ENCODE measurements at regions not wholly inside any gene's neighbourhood (a gene's known extent, or its start where the extent isn't known, plus 50 kb on each side); places are given as distances from the start of the nearest gene placed in this dataset.

DNA sequence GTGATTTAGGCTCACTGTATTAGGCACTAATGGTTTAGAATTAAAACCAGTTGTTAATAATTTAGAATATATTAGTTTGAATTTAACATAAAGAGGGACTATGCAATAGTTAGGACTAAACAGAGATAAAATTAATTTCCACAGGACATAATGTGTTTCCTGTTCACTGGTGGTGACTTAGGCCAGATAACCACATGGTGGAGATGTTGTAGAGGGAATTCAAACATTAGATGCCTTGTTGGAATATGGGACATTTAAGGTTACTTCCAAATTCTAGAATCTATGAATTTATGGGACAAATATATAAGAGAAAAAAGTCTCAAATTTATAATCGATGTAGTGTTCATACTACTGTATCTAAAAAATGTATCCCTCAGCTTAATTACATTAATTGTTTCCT lies 615.5 kb upstream of the KLHL1 start:
- Histone ChIP-seq H3K27ac (ENCODE audit: extremely low read depth, low read depth, low read length) (no peak overlapping the region), H3K4me1 (ENCODE audit: control insufficient read depth, insufficient read depth, low read length) (no peaks in the 10 kb centered on the region), H3K36me3 (ENCODE audit: control insufficient read depth in 2 of 2, insufficient read depth in 1 of 2, low read length in 2 of 2) (no peaks in the 10 kb centered on the region), H3K4me3 (ENCODE audit: low read depth, low read length) (no peak overlapping the region), H3K9me3 (ENCODE audit: control insufficient read depth, insufficient read depth, low read depth, low read length) (no peaks in the 10 kb centered on the region)
- TF ChIP-seq ZNF654 (tag by site-specific recombination; IDR thresholded peaks at IDR 0.05; ENCODE audit: low read depth) (peak; percentile 33), GLI4 (tag by site-specific recombination; IDR thresholded peaks at IDR 0.05) (no peak)
- CTCF ChIA-PET, result no interaction called here
- POLR2A ChIA-PET, result no interaction called here

DNA sequence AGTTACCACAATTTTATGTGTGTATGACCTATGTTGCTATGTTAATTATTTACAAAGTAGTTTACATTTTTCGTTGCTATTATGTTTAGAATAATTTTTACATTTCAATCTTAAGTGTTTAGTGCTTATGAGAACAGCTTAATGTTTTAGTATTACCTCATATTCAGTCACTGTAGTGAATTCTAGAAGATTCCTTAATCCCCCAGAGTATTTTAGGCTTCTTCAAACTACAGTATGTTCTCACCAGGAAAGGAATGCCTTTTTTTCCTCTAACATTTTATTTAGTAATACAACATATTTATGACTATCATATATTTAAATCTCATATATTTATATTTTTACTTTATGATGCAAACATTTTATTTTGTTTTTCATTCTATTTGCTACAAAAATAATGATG lies 612.1 kb upstream of the KLHL1 start:
- TF ChIP-seq, protein P1, sequence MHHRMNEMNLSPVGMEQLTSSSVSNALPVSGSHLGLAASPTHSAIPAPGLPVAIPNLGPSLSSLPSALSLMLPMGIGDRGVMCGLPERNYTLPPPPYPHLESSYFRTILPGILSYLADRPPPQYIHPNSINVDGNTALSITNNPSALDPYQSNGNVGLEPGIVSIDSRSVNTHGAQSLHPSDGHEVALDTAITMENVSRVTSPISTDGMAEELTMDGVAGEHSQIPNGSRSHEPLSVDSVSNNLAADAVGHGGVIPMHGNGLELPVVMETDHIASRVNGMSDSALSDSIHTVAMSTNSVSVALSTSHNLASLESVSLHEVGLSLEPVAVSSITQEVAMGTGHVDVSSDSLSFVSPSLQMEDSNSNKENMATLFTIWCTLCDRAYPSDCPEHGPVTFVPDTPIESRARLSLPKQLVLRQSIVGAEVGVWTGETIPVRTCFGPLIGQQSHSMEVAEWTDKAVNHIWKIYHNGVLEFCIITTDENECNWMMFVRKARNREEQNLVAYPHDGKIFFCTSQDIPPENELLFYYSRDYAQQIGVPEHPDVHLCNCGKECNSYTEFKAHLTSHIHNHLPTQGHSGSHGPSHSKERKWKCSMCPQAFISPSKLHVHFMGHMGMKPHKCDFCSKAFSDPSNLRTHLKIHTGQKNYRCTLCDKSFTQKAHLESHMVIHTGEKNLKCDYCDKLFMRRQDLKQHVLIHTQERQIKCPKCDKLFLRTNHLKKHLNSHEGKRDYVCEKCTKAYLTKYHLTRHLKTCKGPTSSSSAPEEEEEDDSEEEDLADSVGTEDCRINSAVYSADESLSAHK (tag by site-specific recombination; IDR thresholded peaks at IDR 0.05), result no peak
- TF ChIP-seq ZNF2 (tag by site-specific recombination; IDR thresholded peaks at IDR 0.05) (no peak), ZNF514 (tag by site-specific recombination; IDR thresholded peaks at IDR 0.05) (no peak), ZNF266 (tag by site-specific recombination; IDR thresholded peaks at IDR 0.05; ENCODE audit: low read depth) (no peak), ZNF501 (tag by site-specific recombination; IDR thresholded peaks at IDR 0.05) (no peak), ZNF610 (tag by site-specific recombination; IDR thresholded peaks at IDR 0.05; ENCODE audit: borderline replicate concordance) (no peak), ZNF221 (tag by site-specific recombination; IDR thresholded peaks at IDR 0.05; ENCODE audit: borderline replicate concordance) (no peak), ZNF274 (IDR thresholded peaks at IDR 0.05; ENCODE audit: low read length) (no peak), ZNF274 (tag by site-specific recombination; IDR thresholded peaks at IDR 0.05; ENCODE audit: borderline replicate concordance) (no peak), ZNF837 (tag by site-specific recombination; IDR thresholded peaks at IDR 0.05) (no peak), MYNN (tag by site-specific recombination; IDR thresholded peaks at IDR 0.05; ENCODE audit: borderline replicate concordance) (no peak)
- TF ChIP-seq, protein P2, sequence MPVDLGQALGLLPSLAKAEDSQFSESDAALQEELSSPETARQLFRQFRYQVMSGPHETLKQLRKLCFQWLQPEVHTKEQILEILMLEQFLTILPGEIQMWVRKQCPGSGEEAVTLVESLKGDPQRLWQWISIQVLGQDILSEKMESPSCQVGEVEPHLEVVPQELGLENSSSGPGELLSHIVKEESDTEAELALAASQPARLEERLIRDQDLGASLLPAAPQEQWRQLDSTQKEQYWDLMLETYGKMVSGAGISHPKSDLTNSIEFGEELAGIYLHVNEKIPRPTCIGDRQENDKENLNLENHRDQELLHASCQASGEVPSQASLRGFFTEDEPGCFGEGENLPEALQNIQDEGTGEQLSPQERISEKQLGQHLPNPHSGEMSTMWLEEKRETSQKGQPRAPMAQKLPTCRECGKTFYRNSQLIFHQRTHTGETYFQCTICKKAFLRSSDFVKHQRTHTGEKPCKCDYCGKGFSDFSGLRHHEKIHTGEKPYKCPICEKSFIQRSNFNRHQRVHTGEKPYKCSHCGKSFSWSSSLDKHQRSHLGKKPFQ (tag by site-specific recombination; IDR thresholded peaks at IDR 0.05), result no peak
- TF ChIP-seq, protein P3, sequence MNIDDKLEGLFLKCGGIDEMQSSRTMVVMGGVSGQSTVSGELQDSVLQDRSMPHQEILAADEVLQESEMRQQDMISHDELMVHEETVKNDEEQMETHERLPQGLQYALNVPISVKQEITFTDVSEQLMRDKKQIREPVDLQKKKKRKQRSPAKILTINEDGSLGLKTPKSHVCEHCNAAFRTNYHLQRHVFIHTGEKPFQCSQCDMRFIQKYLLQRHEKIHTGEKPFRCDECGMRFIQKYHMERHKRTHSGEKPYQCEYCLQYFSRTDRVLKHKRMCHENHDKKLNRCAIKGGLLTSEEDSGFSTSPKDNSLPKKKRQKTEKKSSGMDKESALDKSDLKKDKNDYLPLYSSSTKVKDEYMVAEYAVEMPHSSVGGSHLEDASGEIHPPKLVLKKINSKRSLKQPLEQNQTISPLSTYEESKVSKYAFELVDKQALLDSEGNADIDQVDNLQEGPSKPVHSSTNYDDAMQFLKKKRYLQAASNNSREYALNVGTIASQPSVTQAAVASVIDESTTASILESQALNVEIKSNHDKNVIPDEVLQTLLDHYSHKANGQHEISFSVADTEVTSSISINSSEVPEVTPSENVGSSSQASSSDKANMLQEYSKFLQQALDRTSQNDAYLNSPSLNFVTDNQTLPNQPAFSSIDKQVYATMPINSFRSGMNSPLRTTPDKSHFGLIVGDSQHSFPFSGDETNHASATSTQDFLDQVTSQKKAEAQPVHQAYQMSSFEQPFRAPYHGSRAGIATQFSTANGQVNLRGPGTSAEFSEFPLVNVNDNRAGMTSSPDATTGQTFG (tag by site-specific recombination; IDR thresholded peaks at IDR 0.05; ENCODE audit: borderline replicate concordance), result no peak
- H3K36me3 ChIP-seq (ENCODE audit: control insufficient read depth in 2 of 2, insufficient read depth in 1 of 2, low read length in 2 of 2), result no peaks in the 10 kb centered on the region
- no peak overlapping the region for H3K4me3 ChIP-seq (ENCODE audit: low read depth, low read length)
- ChIA-PET POLR2A (no interaction called here), CTCF (no interaction called here)
- no peaks in the 10 kb centered on the region for H3K4me1 ChIP-seq (ENCODE audit: control insufficient read depth, insufficient read depth, low read length)
- no peaks in the 10 kb centered on the region for H3K9me3 ChIP-seq (ENCODE audit: control insufficient read depth, insufficient read depth, low read depth, low read length)
- no peak overlapping the region for H3K27ac ChIP-seq (ENCODE audit: extremely low read depth, low read depth, low read length)

DNA sequence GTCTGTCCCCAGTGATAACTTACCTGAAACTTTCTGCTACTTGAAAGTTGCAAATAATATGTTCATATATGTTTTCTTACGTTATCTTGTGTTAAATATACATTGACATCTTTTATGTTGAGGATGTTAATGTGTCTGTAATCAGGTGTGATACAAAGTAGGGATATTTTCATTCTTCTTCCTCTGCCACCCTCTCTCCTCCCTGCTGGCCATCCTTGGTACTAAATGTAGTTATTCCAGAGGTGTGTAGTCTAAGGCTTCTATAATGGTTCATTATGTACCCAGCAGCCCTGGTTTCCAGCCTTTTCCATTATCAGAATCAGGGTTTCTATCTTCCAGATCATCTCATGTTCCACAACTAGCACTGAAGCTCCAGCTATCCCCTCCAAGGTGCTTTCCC lies 606.7 kb upstream of the KLHL1 start:
- no peak overlapping the region for H3K4me3 ChIP-seq (ENCODE audit: low read depth, low read length)
- ChIA-PET CTCF (interaction anchor here (1.5 kb wide), 1 partner anchor 14 kb away, joined by 5 read pairs; no protein-coding TSS in a partner anchor), POLR2A (no interaction called here)
- H3K4me1 ChIP-seq (ENCODE audit: control insufficient read depth, insufficient read depth, low read length), result no peaks in the 10 kb centered on the region
- no peaks in the 10 kb centered on the region for H3K36me3 ChIP-seq (ENCODE audit: control insufficient read depth in 2 of 2, insufficient read depth in 1 of 2, low read length in 2 of 2)
- H3K9me3 ChIP-seq (ENCODE audit: control insufficient read depth, insufficient read depth, low read depth, low read length), result no peaks in the 10 kb centered on the region
- no peak overlapping the region for H3K27ac ChIP-seq (ENCODE audit: extremely low read depth, low read depth, low read length)
- TF ChIP-seq, protein P4, sequence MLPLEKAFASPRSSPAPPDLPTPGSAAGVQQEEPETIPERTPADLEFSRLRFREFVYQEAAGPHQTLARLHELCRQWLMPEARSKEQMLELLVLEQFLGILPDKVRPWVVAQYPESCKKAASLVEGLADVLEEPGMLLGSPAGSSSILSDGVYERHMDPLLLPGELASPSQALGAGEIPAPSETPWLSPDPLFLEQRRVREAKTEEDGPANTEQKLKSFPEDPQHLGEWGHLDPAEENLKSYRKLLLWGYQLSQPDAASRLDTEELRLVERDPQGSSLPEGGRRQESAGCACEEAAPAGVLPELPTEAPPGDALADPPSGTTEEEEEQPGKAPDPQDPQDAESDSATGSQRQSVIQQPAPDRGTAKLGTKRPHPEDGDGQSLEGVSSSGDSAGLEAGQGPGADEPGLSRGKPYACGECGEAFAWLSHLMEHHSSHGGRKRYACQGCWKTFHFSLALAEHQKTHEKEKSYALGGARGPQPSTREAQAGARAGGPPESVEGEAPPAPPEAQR (tag by site-specific recombination; IDR thresholded peaks at IDR 0.05), result no peak
- TF ChIP-seq, protein P2 (tag by site-specific recombination; IDR thresholded peaks at IDR 0.05), result no peak
- no peak for TF ChIP-seq ZNF48 (tag by site-specific recombination; IDR thresholded peaks at IDR 0.05)
- no peak for TF ChIP-seq ZNF23 (tag by site-specific recombination; IDR thresholded peaks at IDR 0.05; ENCODE audit: borderline replicate concordance)
- TF ChIP-seq ZNF274 (IDR thresholded peaks at IDR 0.05; ENCODE audit: low read length), result no peak
- TF ChIP-seq ZNF274 (tag by site-specific recombination; IDR thresholded peaks at IDR 0.05; ENCODE audit: borderline replicate concordance), result no peak
- TF ChIP-seq, protein P5, sequence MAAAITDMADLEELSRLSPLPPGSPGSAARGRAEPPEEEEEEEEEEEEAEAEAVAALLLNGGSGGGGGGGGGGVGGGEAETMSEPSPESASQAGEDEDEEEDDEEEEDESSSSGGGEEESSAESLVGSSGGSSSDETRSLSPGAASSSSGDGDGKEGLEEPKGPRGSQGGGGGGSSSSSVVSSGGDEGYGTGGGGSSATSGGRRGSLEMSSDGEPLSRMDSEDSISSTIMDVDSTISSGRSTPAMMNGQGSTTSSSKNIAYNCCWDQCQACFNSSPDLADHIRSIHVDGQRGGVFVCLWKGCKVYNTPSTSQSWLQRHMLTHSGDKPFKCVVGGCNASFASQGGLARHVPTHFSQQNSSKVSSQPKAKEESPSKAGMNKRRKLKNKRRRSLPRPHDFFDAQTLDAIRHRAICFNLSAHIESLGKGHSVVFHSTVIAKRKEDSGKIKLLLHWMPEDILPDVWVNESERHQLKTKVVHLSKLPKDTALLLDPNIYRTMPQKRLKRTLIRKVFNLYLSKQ (tag by site-specific recombination; IDR thresholded peaks at IDR 0.05; ENCODE audit: borderline replicate concordance), result no peak
- TF ChIP-seq REPIN1 (tag by site-specific recombination; IDR thresholded peaks at IDR 0.05; ENCODE audit: low read depth), result no peak

All from HEK293 (cell line).